GM10266 (cell line): ENCODE measurements at regions not wholly inside any gene's neighbourhood (a gene's known extent, or its start where the extent isn't known, plus 50 kb on each side); places are given as distances from the start of the nearest gene placed in this dataset.

Experiments used
- DNase-seq: peaks from one replicate; pipeline ENCODE4 v3.0.0; 2012; ENCODE audit errors: extremely low spot score
- TF ChIP-seq, protein P1 (sequence below): IDR thresholded peaks from 2 replicates; pipeline ENCODE4 v1.5.1; 2012; ENCODE audit warnings: mild to moderate bottlenecking, low read depth; ENCODE audit not compliant: control insufficient read depth, insufficient read depth; ENCODE audit errors: missing control alignments

DNA sequence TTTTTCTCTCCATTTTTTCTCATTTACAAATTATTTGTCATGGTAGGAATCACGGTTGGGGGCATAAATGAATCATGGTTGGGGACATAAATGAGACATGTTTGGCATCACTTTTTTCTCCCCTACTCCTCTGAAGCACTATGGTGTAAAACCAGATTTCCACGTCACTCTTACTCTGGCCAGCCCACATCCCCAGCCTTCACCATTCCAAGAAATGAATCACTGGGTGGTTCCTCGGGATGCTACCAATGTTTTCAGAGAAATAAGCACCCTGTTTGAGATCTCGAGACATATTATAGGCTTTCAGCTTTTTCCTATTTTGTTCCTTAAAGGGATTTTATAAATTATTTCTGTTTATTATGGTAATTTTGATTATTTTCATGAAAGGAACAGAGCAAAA is 155.0 kb upstream of the SLC8A1 start:
- DNase-seq = no peak

DNA sequence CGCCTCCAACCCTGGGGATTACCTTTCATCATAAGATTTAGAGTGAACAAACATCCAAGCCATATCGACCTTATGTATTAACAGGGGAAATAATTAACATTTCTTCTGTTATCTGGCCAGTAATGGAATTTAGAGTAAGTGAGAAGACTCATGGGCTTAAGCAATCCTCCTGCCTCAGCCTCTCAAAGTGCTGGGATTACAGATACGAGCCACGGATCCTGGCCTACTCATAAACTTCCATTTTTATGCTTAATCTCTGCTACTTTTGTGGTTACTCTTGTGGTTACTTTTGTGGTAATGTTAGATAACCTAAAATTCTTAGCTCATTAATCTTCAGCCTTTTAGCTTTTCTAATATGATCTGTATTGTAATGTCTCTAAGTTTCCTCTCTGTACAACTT is 159.3 kb upstream of the SLC8A1 start:
- DNase-seq = no peak
- TF ChIP-seq, protein P1, sequence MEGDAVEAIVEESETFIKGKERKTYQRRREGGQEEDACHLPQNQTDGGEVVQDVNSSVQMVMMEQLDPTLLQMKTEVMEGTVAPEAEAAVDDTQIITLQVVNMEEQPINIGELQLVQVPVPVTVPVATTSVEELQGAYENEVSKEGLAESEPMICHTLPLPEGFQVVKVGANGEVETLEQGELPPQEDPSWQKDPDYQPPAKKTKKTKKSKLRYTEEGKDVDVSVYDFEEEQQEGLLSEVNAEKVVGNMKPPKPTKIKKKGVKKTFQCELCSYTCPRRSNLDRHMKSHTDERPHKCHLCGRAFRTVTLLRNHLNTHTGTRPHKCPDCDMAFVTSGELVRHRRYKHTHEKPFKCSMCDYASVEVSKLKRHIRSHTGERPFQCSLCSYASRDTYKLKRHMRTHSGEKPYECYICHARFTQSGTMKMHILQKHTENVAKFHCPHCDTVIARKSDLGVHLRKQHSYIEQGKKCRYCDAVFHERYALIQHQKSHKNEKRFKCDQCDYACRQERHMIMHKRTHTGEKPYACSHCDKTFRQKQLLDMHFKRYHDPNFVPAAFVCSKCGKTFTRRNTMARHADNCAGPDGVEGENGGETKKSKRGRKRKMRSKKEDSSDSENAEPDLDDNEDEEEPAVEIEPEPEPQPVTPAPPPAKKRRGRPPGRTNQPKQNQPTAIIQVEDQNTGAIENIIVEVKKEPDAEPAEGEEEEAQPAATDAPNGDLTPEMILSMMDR = no peak

More for the DNA sequence above, 155.0 kb upstream of the SLC8A1 start:
- TF ChIP-seq, protein P1 = no peak

DNA sequence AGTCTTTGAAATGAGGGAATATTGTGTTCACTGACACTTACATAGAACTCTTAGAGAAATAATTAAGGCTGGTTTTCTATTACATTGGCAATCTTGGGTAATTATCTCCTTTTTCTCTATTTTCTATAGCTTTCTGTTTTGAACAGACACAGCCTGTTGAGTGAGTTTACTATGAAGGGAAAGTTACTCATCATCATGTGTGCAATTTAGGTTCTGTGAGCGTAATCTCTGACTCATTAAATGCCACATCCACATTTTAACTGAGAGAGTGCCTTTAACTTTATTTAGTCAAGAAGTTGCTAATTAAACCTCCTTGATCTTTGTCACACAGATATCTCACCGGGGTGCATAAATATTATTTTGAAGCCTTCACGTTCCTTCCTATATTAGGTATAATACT is 174.0 kb upstream of the SLC8A1 start:
- DNase-seq = no peak
- TF ChIP-seq, protein P1 = no peak

DNA sequence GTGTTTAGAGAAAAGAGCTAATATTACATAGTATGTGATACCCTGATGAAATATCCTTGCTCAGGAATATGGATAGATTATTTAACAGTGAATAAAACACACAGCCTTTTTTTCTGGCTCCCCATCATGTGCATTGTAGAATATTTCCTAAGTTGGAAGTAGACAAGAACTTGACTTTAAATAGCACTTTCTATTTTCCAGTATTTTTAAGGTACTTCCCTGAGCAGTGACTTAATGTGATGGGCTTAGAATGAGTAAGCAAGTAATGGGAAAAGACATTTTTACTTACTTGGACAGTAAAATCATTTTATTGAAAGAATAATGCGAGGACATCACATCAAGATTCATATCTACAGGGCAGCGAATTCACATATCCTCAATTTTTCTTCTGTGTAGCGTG is 176.7 kb upstream of the SLC8A1 start:
- no peak for DNase-seq
- TF ChIP-seq, protein P1 = no peak

DNA sequence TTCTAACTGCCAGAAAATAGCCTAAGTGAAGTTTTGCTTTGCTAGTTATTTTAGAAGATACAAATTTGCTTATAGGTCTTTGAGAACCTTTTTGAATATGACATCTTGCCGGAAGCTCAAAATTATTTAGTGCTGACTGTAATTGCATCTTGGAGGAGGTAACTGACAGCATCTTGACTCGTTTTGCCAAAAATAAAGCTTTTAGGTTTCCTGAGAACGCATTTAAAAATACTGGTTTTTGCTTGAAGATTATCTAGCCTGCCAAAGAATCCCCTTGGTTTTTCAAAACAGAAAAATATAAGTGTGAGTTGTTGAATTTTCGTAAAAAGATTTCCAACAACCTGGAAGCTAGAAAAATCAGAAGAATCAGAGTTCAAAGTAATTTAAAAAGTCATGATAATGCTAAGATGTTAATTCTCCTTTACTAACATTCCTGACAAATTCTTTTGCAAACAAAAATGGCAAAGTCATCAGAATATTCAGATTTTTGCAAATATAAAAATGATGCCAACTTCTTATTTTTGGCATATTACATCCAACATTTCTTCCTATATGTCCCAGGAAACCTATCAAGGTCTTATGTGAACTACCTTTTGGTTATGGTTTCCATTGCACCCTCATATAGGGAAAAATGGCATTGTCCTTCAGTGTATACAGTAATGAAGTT is 178.0 kb upstream of the SLC8A1 start:
- DNase-seq = no peak
- TF ChIP-seq, protein P1 = no peak

DNA sequence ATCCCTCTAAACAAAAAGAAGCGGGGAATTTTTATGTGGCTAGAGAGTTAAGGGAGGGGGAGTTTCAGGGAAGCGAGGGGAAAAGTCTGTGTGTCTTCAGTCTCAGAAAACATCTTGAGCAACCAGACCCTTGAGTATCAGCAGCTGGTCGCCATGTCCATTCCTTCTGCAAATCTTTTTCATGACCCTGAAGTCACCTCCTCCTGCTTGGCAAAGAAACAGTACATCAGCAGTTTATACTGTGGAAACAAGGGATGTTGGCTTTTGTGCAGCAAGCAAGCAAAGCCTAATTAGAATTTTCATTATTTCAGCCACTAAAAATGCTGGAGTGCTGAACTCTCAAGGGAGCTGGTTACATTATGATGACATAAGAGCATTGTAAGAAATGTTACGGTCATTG is 187.4 kb upstream of the SLC8A1 start:
- TF ChIP-seq, protein P1 = no peak

DNA sequence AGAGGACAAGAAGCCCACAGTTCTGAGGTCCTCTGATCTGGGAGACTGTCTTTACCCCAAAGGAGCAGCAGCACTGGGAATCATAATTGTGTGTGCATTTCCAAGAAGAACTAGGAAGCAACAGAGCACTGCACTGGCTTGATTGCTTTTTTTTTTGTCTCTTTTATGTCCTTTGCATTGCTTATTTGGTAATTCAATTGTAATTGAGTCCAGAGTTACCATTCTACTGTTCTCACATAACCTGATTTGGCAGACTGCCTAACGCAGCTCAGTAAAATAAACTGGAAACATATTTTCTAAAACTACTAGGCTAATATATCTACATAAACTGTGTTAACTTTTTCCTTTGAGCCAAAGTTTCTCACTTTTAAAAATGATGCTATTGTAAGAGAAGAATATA is 190.3 kb upstream of the SLC8A1 start:
- no peak for DNase-seq
- TF ChIP-seq, protein P1 = no peak

More for the DNA sequence above, 187.4 kb upstream of the SLC8A1 start:
- no peak for DNase-seq
